ENCODE measurements at regions not wholly inside any gene's neighbourhood (a gene's known extent, or its start where the extent isn't known, plus 50 kb on each side); places are given as distances from the start of the nearest gene placed in this dataset.

- no peak for TF ChIP-seq POLR2AphosphoS5 (IDR thresholded peaks at IDR 0.05; ENCODE audit: insufficient read depth in 1 of 2, low read depth in 1 of 2)
- TF ChIP-seq, protein P1, sequence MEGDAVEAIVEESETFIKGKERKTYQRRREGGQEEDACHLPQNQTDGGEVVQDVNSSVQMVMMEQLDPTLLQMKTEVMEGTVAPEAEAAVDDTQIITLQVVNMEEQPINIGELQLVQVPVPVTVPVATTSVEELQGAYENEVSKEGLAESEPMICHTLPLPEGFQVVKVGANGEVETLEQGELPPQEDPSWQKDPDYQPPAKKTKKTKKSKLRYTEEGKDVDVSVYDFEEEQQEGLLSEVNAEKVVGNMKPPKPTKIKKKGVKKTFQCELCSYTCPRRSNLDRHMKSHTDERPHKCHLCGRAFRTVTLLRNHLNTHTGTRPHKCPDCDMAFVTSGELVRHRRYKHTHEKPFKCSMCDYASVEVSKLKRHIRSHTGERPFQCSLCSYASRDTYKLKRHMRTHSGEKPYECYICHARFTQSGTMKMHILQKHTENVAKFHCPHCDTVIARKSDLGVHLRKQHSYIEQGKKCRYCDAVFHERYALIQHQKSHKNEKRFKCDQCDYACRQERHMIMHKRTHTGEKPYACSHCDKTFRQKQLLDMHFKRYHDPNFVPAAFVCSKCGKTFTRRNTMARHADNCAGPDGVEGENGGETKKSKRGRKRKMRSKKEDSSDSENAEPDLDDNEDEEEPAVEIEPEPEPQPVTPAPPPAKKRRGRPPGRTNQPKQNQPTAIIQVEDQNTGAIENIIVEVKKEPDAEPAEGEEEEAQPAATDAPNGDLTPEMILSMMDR (IDR thresholded peaks at IDR 0.05): no peak
Observed at GRCh38 chr3:99188936-99189335, 287.4 kb upstream of the DCBLD2 start.
